Upper lobe of left lung (tissue), 6 donors: ENCODE measurements at regions not wholly inside any gene's neighbourhood (a gene's known extent, or its start where the extent isn't known, plus 50 kb on each side); places are given as distances from the start of the nearest gene placed in this dataset.

Experiments
- ATAC-seq, 2 donors: fragments of 200-7000 bp; cut with Tn5 transposase; one replicate each; pipeline ENCODE4 v1.9.1; 2022; ENCODE audit warnings: mild to moderate bottlenecking in 2 of 2, moderate library complexity in 2 of 2; ENCODE audit not compliant: low FRiP score in 2 of 2
- DNase-seq, 2 donors: peaks; one replicate each; pipeline ENCODE4 v3.0.0-alpha.2; 2019 to 2020
- H3K27ac ChIP-seq, 4 donors: fragments of 200-600 bp; sonication (generic); one replicate each; pipeline ENCODE4 v1.5.1; 2016 to 2019
- H3K27me3 ChIP-seq, 4 donors: fragments of 200-600 bp; sonication (generic); one replicate each; pipeline ENCODE4 v1.5.1; 2017 to 2019
- H3K36me3 ChIP-seq, 4 donors: fragments of 200-600 bp; sonication (generic); one replicate each; pipeline ENCODE4 v1.5.1; 2016 to 2019
- H3K4me1 ChIP-seq, 4 donors: fragments of 200-600 bp; sonication (generic); one replicate each; pipeline ENCODE4 v1.5.1; 2018 to 2019
- H3K4me3 ChIP-seq, 4 donors: fragments of 200-600 bp; sonication (generic); one replicate each; pipeline ENCODE4 v1.5.1; 2017 to 2019; ENCODE audit warnings: mild to moderate bottlenecking in 2 of 4, moderate library complexity in 1 of 4
- H3K9me3 ChIP-seq, 4 donors: fragments of 200-600 bp; sonication (generic); one replicate each; pipeline ENCODE4 v1.5.1; 2018 to 2019
- EP300 ChIP-seq, 4 donors: sonication (generic); formaldehyde crosslinking; IDR thresholded peaks; one replicate each; pipeline ENCODE4 v1.5.1; 2017; ENCODE audit warnings: antibody characterized with exemption in 4 of 4, control low read depth in 2 of 4
- POLR2A ChIP-seq, 4 donors: fragments of 450-650 bp; IDR thresholded peaks; one replicate each; pipeline ENCODE4 v1.5.1; 2016 to 2017; ENCODE audit warnings: antibody characterized with exemption in 4 of 4, mild to moderate bottlenecking in 2 of 4
- POLR2AphosphoS5 ChIP-seq, 2 donors: sonication (generic); formaldehyde crosslinking; IDR thresholded peaks; one replicate each; pipeline ENCODE4 v1.5.1; 2017; ENCODE audit warnings: antibody characterized with exemption in 2 of 2
- WGBS, 2 donors: methylation state at CpG; one replicate each; pipeline ENCODE4 v1.1.5; 2017 to 2018; 5-methylcytosine and 5-hydroxymethylcytosine counted together
- TF ChIP-seq, protein P1 (sequence below), 6 experiments: fragments of 450-650 bp in 4 of 6; fragments of 200-600 bp in 2 of 6; sonication (generic) in 2 of 6; IDR thresholded peaks; one replicate each; pipeline ENCODE4 v1.5.1; 2016 to 2019; ENCODE audit warnings: antibody characterized with exemption in 6 of 6
- donor health status: DM: no; HTN: no; CAD: no; lungs with moderate emphysema.
- donor health status: DM: no; HTN: yes; CAD: no; lungs with severe emphysema.

DNA sequence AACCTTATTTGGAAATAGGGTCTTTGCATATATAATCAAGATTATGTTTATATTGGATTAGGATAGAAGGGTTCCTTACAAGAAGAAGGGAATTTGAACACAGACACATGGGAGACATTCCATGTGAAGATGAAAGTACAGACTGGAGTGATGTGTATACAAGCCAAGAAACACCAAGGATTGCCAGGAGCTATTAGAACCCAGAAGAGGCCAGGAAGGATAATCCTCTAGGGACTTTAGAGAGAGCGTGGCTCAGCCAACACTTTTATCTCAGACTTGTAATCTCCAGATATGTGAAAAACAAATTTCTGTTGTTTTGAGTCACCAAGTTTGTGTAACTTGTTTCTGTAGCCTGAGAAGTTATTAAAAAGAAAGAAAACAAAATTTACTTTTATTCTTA, 1173.9 kb upstream of the CITED2 start:
- Histone ChIP-seq H3K9me3 (no peaks in the 10 kb centered on the region), H3K27me3 (no peaks in the 10 kb centered on the region), H3K27ac (no peak overlapping the region), H3K4me3 (no peak overlapping the region), H3K36me3 (no peaks in the 10 kb centered on the region), H3K4me1 (no peaks in the 10 kb centered on the region)
- ATAC-seq (peak in 1 of 2 donors; percentile 19), DNase-seq (no peak)
- TF ChIP-seq EP300 (IDR thresholded peaks at IDR 0.05), result no peak
- TF ChIP-seq POLR2A (IDR thresholded peaks at IDR 0.05), result no peak
- TF ChIP-seq, protein P1, sequence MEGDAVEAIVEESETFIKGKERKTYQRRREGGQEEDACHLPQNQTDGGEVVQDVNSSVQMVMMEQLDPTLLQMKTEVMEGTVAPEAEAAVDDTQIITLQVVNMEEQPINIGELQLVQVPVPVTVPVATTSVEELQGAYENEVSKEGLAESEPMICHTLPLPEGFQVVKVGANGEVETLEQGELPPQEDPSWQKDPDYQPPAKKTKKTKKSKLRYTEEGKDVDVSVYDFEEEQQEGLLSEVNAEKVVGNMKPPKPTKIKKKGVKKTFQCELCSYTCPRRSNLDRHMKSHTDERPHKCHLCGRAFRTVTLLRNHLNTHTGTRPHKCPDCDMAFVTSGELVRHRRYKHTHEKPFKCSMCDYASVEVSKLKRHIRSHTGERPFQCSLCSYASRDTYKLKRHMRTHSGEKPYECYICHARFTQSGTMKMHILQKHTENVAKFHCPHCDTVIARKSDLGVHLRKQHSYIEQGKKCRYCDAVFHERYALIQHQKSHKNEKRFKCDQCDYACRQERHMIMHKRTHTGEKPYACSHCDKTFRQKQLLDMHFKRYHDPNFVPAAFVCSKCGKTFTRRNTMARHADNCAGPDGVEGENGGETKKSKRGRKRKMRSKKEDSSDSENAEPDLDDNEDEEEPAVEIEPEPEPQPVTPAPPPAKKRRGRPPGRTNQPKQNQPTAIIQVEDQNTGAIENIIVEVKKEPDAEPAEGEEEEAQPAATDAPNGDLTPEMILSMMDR (IDR thresholded peaks at IDR 0.05), result no peak
- no peak for TF ChIP-seq POLR2AphosphoS5 (IDR thresholded peaks at IDR 0.05)
- WGBS, 2 donors, result 69 to 80% methylated on average over 1 of the region's 1 CpG

DNA sequence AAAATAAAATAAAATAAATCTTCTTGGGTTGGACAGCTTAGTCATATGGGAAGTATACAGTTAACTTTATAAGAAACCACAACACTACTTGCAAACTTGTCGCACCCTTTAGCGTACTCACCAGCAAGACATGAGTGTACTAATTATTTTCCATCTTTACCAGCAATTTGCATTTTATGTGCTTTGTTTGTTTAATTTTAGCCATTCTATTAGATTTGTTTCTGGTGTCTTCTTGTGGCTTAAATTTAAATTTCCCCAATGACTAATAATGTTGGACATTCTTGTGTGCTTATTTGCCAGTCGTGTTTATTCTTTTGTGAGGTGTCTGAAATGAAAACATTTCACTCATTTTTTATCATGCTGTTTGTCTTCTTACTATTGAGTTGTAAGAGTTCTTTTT, 1172.2 kb upstream of the CITED2 start:
- Histone ChIP-seq H3K27me3 (no peaks in the 10 kb centered on the region), H3K4me1 (no peaks in the 10 kb centered on the region), H3K9me3 (no peaks in the 10 kb centered on the region), H3K27ac (no peak overlapping the region), H3K4me3 (no peak overlapping the region), H3K36me3 (no peaks in the 10 kb centered on the region)
- 75 to 91% methylated on average over 3 of the region's 3 CpGs for WGBS, 2 donors
- no peak for TF ChIP-seq POLR2AphosphoS5 (IDR thresholded peaks at IDR 0.05)
- TF ChIP-seq, protein P1 (IDR thresholded peaks at IDR 0.05), result no peak
- no peak for TF ChIP-seq POLR2A (IDR thresholded peaks at IDR 0.05)
- TF ChIP-seq EP300 (IDR thresholded peaks at IDR 0.05), result no peak
- DNase-seq (no peak), ATAC-seq (no peak)

DNA sequence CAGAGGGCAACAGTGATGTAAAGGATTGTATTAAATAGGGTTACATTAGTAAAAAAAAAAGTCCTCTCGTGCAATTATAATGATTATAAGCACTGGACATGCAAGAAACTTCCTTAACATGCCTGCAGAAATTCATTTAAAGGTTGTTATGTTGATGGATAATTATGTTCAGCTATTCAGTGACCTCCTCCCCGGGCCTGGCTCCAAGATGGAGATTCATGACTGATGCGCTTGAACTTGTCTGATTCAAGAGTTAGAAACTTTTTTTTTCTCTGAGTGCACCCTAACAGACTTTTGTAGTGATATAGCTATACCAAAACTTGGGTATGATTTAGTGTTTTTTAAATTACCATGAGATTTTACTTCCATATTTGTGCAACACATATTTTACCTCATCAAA, 1170.0 kb upstream of the CITED2 start:
- WGBS, 2 donors, result 85 to 89% methylated on average over 3 of the region's 3 CpGs
- no peak for DNase-seq

DNA sequence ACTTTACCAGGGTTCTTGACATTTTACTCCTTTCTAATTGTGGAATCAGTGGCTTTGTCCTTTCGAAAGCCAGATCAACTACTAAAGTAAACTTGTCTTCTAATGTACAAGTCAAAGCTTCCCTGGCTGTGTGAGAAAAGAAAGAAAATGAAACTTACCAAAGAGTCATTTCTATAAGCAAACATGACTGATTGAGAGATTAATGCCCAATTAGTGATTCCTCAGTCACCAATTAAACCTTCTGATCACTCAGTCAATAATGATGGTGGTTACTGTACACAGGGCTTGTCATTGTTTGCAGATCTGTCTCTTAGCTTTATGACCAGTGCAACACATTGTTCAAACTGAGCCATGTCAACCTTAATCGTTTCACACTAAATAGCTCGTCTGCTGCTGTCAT, 1168.4 kb upstream of the CITED2 start:
- TF ChIP-seq, protein P1 (IDR thresholded peaks at IDR 0.05), result no peak
- no peak for TF ChIP-seq POLR2A (IDR thresholded peaks at IDR 0.05)
- no peak for TF ChIP-seq POLR2AphosphoS5 (IDR thresholded peaks at IDR 0.05)
- no peak for TF ChIP-seq EP300 (IDR thresholded peaks at IDR 0.05)
- DNase-seq (no peak), ATAC-seq (no peak)
- H3K27ac ChIP-seq, result no peak overlapping the region
- peaks cover 0 to 9% (median 2%) of the 10 kb centered on the region in 4 donors for H3K4me1 ChIP-seq
- no peaks in the 10 kb centered on the region for H3K36me3 ChIP-seq
- no peaks in the 10 kb centered on the region for H3K9me3 ChIP-seq
- H3K27me3 ChIP-seq, result no peaks in the 10 kb centered on the region
- WGBS, 2 donors, result 79 to 88% methylated on average over 3 of the region's 3 CpGs
- H3K4me3 ChIP-seq, result no peak overlapping the region

More for the DNA sequence above, 1170.0 kb upstream of the CITED2 start:
- TF ChIP-seq EP300 (IDR thresholded peaks at IDR 0.05) (no peak), POLR2AphosphoS5 (IDR thresholded peaks at IDR 0.05) (no peak)
- H3K27me3 ChIP-seq, result no peaks in the 10 kb centered on the region
- H3K9me3 ChIP-seq, result no peaks in the 10 kb centered on the region
- ATAC-seq, result no peak
- no peak overlapping the region for H3K4me3 ChIP-seq
- H3K36me3 ChIP-seq, result no peaks in the 10 kb centered on the region
- no peak overlapping the region for H3K27ac ChIP-seq
- H3K4me1 ChIP-seq, result no peaks in the 10 kb centered on the region

DNA sequence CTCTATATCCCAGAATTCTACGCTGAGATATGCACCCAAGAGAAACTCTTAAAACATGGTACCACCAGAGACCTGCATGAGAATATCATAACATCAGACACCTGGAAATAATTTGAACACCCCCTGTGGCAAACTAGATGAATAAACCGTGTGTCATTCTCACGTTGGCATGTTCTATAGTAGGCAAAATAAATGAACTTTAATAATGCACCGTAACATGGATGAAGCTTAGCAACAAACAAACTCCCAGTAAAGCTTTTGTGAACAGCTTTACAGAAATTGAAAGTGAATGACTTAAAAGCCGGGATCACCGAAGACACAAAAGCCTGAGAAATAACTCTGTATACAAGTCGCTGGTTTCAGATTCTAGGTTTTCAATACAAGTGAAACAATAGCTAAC, 1166.8 kb upstream of the CITED2 start:
- peaks cover 0 to 12% (median 5%) of the 10 kb centered on the region in 4 donors for H3K4me1 ChIP-seq
- ATAC-seq (no peak), DNase-seq (no peak)
- H3K27me3 ChIP-seq, result no peaks in the 10 kb centered on the region
- no peaks in the 10 kb centered on the region for H3K36me3 ChIP-seq
- no peak overlapping the region for H3K27ac ChIP-seq
- 88 to 89% methylated on average over 7 of the region's 7 CpGs for WGBS, 2 donors
- H3K9me3 ChIP-seq, result no peaks in the 10 kb centered on the region
- H3K4me3 ChIP-seq, result no peak overlapping the region
- TF ChIP-seq, protein P1 (IDR thresholded peaks at IDR 0.05), result no peak
- TF ChIP-seq POLR2A (IDR thresholded peaks at IDR 0.05) (no peak), POLR2AphosphoS5 (IDR thresholded peaks at IDR 0.05) (no peak), EP300 (IDR thresholded peaks at IDR 0.05) (no peak)
